GM18498 (cell line): ENCODE measurements at regions not wholly inside any gene's neighbourhood (a gene's known extent, or its start where the extent isn't known, plus 50 kb on each side); places are given as distances from the start of the nearest gene placed in this dataset.

Experiments
- ATAC-seq: cut with Tn5 transposase; IDR thresholded peaks from one replicate; pipeline ENCODE4 v1.9.1; 2021; ENCODE audit warnings: mild to moderate bottlenecking, moderate library complexity; ENCODE audit not compliant: unreplicated experiment

DNA sequence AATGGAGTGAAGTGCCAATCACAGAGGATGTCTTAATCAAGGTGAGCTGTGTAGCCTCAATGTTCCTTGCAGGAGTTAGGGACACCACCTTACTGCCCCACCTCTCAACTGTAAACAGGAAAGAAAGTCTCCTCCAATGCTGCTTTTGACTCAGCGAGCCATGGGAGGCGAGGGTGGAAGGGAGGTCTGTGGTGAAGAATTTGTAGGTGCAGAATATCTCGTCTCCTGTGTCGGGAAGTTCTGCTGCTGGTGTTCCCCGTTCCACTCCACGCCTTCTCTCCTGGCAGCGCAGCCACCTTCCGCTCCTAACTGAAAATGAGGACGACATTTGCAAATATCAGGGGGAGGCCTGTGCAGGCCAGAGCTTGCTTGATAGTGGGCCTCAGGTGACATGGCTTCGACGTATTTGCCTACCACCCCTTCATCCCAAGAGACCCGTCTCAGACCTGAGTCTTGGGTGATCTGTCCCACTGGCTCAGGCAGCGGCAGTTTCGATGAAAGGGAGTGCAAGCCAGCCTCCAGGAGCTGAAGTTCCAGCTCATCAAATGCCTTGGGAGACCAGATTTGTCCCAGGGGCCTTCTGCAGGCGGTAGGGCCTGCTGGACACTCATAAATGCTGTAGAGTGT, 368.3 kb upstream of the C1orf174 start:
- no peak for ATAC-seq

DNA sequence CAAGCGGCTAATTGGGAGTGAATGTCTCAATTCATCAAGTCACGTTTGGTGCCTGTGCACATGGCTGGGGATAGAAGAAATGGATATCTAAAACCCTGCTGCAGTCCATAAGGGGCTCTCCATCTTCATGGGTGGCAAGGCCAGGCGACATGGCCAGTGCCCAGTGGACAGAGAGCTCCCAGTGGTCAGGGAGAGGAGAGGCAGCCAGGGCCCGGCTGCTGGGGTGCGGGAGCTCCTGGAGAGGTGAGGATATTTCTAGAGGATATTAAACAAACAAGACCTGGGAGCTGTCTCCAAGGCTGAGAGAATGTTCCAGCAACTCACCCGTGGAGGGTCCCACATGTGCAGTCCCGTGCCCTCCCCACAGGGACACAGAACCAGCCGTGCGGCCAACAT, 368.8 kb upstream of the C1orf174 start:
- no peak for ATAC-seq

DNA sequence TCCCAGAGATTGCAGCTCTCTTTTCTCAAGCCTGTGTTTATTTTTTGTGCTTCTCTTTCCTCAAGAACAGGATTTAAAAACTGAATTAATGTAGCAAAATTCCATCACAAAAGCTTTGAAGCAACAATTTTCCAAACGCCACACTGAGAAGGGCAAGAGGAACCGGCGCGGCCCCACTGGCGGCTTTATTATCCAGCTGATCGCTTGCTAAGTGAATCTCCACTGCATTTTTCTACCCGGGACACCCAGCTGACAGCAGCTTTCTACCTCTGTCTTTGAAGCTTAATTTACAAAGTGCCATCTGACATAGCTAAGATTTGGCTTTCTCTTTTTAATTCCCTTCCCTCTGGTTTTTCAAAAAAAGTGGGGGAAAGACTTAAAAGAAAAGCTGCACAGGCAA, 369.3 kb upstream of the C1orf174 start:
- no peak for ATAC-seq

DNA sequence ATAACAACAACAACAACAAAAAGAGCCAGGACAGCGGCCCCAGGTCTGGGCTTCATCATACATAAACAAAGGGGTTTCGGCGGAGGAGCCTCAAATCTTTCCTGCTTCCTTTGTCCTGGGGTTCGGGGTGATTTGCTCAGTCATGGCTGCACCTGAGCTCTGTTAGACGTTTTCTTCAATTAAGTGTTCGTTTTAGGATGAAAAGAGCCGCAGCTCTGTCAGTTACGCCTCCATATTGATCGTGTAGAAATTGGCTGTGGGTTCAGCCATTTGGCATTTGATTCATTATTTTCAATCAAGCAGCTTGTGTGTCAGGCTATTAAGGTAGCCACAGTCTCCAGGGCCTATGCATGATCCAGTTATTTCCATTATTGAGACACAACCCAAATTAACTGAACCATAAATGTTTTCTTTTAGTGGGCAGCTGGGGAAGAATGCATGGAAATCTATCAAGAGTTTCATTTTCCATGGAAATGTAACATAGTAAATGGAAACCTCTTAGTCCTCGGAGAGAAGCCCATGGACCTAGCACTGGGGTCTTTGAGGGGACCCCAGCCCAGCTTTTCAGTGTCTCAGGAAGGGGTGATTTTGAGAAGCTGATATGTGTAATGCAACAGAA, 370.0 kb upstream of the C1orf174 start:
- no peak for ATAC-seq

DNA sequence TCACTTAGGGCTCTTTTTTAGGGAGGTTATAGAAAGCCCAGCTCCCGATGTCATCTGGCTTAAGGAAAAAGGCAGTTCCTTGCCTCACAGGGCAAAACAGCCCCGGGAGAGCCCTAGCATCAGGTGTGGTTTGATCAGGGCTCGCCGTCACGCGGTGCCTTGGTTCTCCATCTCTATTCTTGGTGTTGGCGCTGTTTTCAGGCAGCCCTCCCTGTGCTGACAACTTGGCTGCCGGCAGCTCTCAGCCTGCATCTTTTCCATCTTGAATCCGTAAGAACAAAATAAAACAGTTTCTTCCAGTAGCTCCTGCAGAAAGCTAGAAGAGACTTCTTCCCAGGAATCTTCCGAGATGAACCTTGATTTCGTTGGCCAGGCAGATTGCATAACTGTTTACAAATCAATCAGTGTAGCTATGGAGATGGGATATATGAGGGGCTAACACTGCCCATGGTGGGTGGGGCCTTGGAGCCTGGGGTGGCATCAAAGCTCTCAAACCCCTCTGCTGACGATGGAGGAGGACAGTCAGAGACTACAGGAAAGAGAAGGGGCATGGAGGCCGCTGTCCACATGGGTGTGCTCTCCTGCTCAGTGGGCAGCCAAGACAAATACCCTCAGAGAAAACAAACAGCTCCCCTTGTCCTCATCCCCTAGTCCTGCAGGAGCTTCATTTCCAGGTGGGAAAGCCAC, 370.7 kb upstream of the C1orf174 start:
- no peak for ATAC-seq

DNA sequence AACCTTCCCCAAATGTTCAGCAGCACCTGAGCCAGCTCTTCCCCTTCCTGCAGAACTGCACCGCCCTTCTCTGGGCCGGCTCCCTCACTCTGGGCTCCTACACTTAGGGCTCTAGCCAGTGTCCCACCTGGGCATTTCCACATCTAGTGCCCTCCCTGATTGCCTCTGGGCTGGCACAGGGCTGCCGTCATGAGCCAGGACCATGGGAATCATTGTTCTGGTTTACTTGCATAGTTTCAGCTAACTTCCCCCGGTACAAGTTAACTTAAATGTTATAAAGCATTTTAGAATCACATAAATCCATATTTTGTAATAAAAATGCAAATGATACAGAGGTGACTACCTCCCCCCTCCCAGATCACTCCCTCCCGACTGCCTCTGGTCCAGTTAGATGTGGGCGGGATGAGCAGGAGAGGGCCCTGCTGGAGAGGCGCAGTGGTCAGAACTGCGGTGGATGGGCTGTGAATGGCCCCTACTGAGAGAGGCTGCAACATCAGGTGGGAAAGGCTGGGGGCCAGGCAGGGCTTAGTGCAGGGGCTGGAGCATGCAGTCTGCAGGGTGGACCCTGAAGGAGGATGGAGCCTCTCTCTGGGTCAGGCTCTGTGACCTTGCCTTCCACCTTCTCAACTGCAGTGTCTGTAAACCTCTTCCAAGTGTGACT, 371.4 kb upstream of the C1orf174 start:
- ATAC-seq = no peak

DNA sequence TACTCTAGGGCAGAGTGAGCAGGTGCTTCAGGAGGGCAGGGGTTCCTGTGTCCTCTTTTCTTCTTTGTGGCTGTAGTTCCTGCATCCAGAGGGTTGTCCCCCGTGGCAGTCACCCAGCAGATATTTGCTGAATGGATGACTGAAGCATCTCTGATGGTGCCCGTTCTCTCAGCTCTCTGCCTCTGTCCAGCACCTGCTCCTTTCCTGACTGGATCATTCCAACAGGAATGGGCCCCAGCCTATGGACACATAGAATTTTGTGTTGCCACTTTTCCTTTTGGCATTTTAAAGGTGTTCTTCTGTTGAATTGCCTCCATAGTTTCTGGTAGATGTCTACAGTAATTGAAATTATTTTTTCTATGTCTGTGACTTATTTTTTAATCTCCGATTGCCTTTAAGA, 372.5 kb upstream of the C1orf174 start:
- ATAC-seq = no peak

DNA sequence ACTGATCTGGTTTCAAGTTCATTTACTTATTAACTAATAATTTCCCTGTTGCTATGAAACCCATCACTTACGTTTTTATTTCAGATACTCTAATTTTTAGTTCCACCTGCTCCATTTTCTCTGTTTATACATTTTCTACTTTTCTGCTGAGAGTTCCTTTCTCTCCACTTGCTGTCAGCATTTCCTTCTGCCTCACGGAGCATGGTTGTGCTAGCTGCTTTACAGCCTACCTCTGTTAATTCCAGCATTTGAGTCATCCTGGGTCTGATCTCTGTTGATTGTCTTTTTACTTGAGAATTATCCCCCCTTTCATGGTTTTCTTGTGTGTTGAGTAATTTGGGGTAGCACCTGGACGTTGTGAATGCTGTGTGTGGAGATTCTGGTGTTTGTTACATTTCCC, 373.2 kb upstream of the C1orf174 start:
- ATAC-seq = no peak

DNA sequence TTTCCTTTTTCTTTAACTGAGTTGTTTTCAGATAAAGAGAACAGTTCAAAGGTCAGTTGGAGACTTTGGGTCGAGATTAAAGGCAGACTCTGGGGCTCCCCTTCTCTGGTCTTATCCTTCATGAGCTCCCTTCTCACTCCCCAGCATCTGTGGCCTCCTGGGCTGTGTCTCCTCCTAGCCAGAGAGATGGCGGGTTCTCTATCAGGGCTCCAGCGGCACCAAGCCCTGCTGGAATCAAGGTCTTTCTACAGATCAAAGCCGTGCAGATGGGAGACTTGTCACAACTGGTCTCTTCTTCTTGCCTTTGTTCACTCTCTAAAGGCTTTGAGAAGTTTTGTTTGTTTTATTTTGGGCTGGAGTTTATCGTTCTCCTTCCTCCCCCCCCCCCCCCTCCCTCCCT, 373.7 kb upstream of the C1orf174 start:
- no peak for ATAC-seq

DNA sequence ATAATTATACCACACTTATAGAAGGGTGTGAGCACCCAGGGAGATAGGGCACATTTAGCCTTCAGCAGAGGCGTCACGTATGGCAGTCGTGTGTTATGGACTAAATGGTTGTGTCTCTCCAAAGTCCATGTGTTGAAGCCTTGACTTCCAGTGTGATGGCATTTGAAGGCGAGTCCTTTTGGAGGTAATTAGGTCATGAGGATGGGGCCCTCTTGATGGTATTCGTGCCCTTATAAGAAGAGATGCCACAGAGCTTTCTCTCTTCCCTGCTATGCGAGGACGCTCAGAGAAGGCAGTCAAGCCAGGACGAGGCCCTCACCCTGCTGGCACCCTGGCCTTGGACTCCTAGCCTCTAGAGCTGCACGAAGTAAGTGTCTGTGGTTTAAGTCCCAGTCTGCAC, 375.0 kb upstream of the C1orf174 start:
- no peak for ATAC-seq

DNA sequence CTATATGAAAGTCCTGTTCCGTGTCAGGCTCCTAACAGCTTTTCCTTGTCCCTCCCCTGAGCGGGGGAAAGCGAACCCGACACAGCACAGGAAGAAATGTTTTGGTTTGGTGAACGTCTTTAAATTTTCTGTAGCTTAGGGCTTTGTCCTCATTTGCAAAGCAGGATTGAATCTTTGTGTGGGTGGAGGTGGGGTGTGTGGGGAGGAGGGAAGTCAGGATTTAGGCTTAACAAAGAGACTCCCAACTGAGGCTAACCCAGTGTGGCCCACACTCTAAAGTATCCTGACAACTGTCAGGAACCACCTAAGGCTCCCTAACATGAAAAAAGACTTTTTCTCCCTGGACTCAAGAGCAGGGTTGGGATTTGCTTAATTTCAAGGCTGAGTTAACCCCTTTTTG, 376.2 kb upstream of the C1orf174 start:
- no peak for ATAC-seq

DNA sequence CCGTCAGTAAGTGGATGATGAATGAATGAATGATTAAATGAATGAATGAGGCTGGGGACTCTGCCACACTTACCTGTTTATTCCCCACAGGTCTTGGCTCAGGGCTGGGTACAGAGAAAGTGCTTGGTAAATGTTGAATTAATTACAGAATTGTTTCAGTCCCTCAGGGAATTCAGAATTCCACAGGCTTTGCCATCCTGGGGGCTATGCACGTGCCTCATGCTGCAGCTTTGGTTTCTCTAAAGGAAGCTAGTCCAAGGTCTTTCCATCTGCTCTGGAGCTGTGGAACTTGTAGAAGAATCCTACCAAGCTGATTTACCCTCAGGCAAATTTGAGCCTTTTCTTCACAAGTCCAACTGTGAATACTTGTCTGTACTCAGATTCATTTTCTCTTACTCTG, 376.8 kb upstream of the AJAP1 start:
- no peak for ATAC-seq

DNA sequence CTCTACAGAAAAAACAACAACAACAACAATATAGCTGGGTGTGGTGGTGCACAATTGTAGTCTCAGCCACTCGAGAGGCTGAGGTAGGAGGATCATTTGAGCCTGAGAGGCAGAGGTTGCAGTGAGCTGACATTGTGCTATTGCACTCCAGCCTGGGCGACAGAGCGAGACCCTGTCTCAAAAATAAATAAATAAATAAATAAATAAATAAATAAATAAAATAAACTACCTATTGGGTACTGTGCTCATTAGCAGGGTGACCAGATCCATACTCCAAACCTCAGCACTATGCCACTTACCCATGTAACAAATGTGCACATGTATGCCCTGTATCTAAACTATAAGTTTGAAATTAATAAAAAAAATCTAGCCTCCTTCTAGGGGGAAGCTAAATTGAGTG, 369.4 kb upstream of the AJAP1 start:
- no peak for ATAC-seq

DNA sequence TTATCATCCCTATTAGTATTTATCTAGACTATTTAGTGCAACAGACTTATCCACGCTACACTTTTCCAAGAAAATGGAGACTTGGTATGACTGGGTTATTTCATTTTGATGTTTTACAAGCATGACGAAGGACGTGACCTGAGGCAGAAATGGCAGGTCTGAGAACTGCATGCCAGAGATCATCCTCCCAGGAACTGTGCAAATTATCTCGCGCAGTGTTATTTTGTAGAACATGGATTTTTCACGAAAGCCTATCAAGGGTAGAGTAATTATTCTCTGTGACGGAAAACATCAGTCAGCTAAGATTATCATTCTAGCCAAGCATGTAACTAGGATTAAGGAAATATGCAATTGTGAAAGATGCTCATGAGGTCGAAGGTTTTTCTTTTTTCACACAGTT, 361.5 kb upstream of the AJAP1 start:
- ATAC-seq = no peak

DNA sequence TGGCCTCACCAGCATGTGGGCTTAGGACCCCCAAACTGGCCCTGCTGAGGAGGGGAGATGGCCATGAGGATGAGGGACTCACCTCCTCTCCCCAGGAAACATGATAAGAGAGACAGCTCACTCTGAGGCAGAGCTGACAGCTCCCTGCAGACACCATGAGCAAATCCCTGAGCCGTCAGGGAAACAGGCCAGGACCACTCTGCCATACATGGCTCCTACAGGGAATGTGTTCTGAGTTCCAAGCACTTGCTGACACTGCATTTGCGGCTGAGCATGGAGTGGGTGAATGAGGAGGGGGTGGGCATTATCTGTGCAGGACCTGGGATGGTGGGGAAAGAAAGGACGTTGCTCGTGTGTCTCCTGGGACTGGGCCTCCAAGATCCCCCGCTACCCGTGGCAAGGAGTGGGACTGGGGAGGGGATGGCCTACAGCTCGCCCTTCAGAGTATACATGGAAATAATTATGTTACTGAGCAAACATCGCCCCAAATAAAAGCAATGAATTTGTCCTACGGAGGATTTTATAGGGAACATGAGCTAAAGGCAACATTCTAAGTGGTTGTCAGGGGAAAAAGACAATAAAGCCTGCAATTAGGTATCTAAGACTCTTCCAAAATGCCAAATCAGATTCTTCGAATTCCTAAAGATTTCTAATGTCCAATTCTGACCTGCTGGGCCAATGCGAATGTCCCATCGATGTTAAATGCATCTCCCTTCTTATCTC, 355.9 kb upstream of the AJAP1 start:
- ATAC-seq = no peak

DNA sequence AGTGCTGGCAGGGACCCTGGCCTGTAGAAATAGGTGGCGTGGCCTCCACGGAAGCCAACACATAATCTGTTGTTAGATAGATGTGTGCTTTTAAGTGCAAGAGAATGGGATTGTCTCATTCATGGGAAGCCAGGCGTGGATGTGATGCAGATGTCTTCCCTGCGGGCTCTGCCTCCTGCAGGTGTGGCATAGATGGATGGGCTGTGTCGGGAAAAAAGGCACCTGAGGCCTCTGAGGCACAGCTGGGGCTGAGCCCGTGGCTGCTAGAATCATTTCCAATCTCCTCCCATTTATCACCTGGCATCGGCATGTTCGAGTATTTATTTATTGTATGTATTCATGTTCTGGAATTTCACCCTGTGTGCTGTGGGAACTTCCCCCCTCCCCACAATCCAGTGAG, 353.4 kb upstream of the AJAP1 start:
- no peak for ATAC-seq

DNA sequence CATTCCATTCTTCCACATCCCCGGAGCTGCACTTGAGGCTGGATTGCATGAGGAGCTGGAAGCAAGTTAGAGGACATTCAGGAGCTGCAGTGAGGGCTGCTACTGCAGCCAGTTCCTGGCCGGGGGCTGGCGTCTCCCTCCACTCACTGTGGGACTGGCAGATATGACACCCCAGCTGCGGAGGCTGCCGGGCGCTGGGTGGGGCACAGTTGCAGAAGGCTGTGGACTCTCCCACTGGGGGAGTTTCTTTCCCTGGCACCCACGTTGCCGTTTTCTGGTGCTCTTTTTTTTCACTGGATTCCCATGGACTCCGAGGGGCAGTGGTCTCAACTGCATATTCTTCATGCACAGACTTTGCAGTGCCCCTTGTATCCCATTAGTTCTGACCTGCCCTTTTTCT, 351.1 kb upstream of the AJAP1 start:
- ATAC-seq = no peak

DNA sequence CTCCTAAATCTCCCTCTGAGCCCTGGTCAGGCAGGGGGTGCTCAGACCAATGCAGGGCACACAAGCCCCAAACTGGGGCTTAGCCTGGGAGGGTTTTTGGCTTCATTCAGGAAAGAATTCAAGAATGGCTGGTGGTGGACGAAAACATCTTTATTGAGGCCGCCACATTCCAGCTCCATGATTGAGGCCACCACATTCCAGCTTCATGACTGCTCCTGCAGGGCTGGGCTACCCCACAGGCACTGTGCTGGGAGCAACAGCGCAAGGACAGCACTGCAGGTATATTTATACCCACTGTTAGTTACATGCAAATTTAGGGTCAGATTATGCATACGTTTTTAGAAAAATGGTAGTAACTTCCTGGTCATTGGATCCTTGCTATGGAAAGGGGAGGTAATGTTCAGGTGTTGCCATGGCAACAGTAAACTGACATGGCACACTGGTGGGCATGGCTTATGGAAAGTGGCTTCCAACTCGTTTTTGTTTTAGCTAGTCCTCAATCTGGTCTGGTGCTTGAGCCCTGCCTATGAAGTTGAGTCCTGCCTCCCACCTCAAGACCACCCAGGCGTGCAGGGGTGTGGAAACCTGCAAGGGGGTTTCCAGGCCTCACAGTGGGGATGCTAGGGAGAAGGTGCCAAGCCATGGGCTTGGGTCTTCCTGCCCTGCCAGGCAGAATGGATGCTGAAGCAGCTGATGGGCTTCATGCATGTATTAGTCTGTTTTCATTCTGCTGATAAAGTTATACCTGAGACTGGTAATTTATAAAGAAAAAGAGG, 348.7 kb upstream of the AJAP1 start:
- ATAC-seq = no peak

DNA sequence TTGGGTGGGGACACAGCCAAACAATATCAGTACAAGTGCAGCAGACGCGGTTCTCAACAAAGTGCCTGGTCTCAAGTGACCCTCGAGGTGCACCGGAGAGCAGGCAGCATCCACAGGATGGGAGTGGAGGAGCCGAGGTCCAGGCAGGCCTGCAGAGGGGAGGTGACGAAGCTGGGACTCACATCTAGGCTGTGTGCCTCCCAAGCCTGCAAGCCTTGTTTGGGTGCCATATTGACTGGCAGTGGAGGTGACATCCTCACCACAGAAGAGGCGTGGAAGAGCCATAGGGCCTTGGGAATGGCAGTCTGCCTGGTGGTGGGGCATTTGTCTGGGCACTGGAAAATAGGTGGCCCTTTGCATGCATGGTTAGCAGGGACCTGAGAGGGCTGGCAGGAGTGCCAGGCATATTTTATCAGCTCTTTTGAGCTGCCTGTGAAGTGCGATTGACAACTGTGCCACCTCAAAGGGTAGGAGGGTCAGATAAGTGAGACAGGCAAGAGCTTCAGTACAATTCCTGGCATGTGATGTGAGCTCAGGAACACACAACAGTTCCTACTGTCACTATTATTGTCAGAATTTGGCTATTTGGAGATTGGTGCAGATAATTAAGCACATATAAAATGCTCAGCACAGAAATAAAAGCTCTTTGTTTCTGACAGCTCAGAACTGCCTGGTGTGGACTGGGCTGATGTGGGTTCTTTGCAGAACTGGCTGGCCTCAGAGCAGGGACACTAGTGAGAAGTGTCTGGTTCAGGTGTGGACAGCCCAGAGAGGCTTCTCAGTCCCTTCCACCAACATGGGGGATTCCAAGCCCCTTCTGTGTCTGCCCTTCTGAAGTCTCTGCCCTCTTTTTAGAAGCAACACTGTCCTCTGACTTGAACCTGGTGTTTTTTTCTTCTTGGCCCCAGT, 347.6 kb upstream of the AJAP1 start:
- no peak for ATAC-seq

DNA sequence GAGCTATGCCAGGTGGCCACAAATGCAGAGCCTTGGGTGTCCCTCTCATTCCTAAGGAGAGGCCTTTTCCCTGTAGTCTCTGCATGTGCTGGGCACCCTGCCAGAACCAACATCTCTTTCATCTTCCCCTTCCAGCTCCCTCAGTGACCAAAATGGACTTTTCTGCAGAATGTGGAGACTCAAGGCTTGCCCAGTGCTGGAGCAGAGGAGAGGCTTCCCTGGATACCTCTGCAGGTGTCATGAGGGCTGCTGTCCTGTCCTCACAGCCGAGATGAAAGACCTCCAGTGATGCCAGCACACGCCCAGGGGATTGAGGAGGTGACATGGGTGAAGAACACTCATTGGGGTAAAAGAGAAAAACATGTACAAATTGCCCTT, 347.0 kb upstream of the AJAP1 start:
- ATAC-seq = no peak
